Panc1 (cell line): ENCODE measurements at regions not wholly inside any gene's neighbourhood (a gene's known extent, or its start where the extent isn't known, plus 50 kb on each side); places are given as distances from the start of the nearest gene placed in this dataset.

Experiments used
- POLR2AphosphoS5 ChIP-seq: IDR thresholded peaks from 2 replicates; pipeline ENCODE4 v1.6.1; 2012; ENCODE audit warnings: mild to moderate bottlenecking, low read depth, low read length, moderate library complexity
- SIN3A ChIP-seq: IDR thresholded peaks from 2 replicates; pipeline ENCODE4 v1.6.1; 2012; ENCODE audit warnings: low read depth, mild to moderate bottlenecking, low read length, moderate library complexity, borderline replicate concordance; ENCODE audit not compliant: insufficient read depth
- TCF7L2 ChIP-seq: IDR thresholded peaks from 2 replicates; pipeline ENCODE4 v1.6.1; 2011; ENCODE audit warnings: mild to moderate bottlenecking, low read depth, low read length, inconsistent platforms
- TF ChIP-seq, protein P1 (sequence below): fragments of 450-650 bp; IDR thresholded peaks from 2 replicates; pipeline ENCODE4 v1.5.1; 2017; ENCODE audit warnings: mild to moderate bottlenecking
- TF ChIP-seq, protein P2 (sequence below), 2 experiments: IDR thresholded peaks; 2 replicates each; pipeline ENCODE4 v1.6.1; 2011 to 2012; ENCODE audit warnings: low read depth in 2 of 2, control low read depth in 1 of 2, low read length in 1 of 2, mild to moderate bottlenecking in 1 of 2, moderate library complexity in 1 of 2; ENCODE audit not compliant: insufficient read depth in 1 of 2

DNA sequence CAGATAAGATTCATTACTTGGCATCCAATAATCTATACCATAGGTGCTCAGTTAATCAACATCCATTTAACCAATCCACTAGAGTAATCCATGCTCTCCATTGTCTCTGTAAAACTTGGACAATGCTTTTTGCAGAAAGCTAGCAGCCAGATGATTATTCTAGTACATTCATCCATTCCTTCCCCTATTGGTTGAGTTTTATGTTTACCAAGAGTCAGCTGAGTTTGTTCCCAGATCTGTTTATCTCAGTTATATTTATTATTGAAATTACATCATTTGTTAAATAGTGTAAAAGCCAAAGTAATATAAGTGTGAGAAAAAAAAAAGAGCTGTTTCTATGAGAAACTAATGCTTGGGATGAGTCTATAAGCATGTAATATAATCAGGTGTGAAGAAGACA is 63.3 kb upstream of the TMC1 start:
- TF ChIP-seq, protein P1, sequence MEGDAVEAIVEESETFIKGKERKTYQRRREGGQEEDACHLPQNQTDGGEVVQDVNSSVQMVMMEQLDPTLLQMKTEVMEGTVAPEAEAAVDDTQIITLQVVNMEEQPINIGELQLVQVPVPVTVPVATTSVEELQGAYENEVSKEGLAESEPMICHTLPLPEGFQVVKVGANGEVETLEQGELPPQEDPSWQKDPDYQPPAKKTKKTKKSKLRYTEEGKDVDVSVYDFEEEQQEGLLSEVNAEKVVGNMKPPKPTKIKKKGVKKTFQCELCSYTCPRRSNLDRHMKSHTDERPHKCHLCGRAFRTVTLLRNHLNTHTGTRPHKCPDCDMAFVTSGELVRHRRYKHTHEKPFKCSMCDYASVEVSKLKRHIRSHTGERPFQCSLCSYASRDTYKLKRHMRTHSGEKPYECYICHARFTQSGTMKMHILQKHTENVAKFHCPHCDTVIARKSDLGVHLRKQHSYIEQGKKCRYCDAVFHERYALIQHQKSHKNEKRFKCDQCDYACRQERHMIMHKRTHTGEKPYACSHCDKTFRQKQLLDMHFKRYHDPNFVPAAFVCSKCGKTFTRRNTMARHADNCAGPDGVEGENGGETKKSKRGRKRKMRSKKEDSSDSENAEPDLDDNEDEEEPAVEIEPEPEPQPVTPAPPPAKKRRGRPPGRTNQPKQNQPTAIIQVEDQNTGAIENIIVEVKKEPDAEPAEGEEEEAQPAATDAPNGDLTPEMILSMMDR, result no peak
- no peak for TF ChIP-seq TCF7L2
- no peak for TF ChIP-seq POLR2AphosphoS5
- no peak for TF ChIP-seq SIN3A
- TF ChIP-seq, protein P2, sequence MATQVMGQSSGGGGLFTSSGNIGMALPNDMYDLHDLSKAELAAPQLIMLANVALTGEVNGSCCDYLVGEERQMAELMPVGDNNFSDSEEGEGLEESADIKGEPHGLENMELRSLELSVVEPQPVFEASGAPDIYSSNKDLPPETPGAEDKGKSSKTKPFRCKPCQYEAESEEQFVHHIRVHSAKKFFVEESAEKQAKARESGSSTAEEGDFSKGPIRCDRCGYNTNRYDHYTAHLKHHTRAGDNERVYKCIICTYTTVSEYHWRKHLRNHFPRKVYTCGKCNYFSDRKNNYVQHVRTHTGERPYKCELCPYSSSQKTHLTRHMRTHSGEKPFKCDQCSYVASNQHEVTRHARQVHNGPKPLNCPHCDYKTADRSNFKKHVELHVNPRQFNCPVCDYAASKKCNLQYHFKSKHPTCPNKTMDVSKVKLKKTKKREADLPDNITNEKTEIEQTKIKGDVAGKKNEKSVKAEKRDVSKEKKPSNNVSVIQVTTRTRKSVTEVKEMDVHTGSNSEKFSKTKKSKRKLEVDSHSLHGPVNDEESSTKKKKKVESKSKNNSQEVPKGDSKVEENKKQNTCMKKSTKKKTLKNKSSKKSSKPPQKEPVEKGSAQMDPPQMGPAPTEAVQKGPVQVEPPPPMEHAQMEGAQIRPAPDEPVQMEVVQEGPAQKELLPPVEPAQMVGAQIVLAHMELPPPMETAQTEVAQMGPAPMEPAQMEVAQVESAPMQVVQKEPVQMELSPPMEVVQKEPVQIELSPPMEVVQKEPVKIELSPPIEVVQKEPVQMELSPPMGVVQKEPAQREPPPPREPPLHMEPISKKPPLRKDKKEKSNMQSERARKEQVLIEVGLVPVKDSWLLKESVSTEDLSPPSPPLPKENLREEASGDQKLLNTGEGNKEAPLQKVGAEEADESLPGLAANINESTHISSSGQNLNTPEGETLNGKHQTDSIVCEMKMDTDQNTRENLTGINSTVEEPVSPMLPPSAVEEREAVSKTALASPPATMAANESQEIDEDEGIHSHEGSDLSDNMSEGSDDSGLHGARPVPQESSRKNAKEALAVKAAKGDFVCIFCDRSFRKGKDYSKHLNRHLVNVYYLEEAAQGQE (IDR thresholded peaks at IDR 0.05; ENCODE audit: insufficient read depth in 1 of 2, low read depth in 2 of 2, low read length in 1 of 2), result no peak
